ENCODE measurements at regions not wholly inside any gene's neighbourhood (a gene's known extent, or its start where the extent isn't known, plus 50 kb on each side); places are given as distances from the start of the nearest gene placed in this dataset.

- Histone ChIP-seq H3K36me3 (ENCODE audit: control insufficient read depth, insufficient read depth, low read length) (no peaks in the 10 kb centered on the region), H3K9me3 (ENCODE audit: control insufficient read depth, low read length) (no peaks in the 10 kb centered on the region), H2AFZ (no peak overlapping the region), H3K79me2 (no peaks in the 10 kb centered on the region), H3K4me2 (ENCODE audit: low read length) (no peak overlapping the region), H3K27me3 (ENCODE audit: control insufficient read depth, insufficient read depth, low read length) (no peaks in the 10 kb centered on the region), H3K4me3 (ENCODE audit: low read depth, low read length) (no peak overlapping the region), H3K27ac (no peak overlapping the region), H3K4me1 (no peaks in the 10 kb centered on the region), H3K9ac (no peak overlapping the region)
- no peak for TF ChIP-seq CTCF (IDR thresholded peaks at IDR 0.05)
Measured at GRCh38 chr3:154584974-154585373, 155.0 kb upstream of the GPR149 start.

GRCh38 chr3:154584041-154584440 lies 154.1 kb upstream of the GPR149 start:
- Histone ChIP-seq H2AFZ (no peak overlapping the region), H3K4me2 (ENCODE audit: low read length) (no peak overlapping the region), H3K79me2 (no peaks in the 10 kb centered on the region), H3K27ac (no peak overlapping the region), H3K9me3 (ENCODE audit: control insufficient read depth, low read length) (no peaks in the 10 kb centered on the region), H3K4me1 (no peaks in the 10 kb centered on the region), H3K9ac (no peak overlapping the region), H3K27me3 (ENCODE audit: control insufficient read depth, insufficient read depth, low read length) (no peaks in the 10 kb centered on the region), H3K4me3 (ENCODE audit: low read depth, low read length) (no peak overlapping the region), H3K36me3 (ENCODE audit: control insufficient read depth, insufficient read depth, low read length) (no peaks in the 10 kb centered on the region)
- TF ChIP-seq CTCF (IDR thresholded peaks at IDR 0.05), result no peak

GRCh38 chr3:154583086-154583634 lies 153.2 kb upstream of the GPR149 start:
- no peak for TF ChIP-seq CTCF (IDR thresholded peaks at IDR 0.05)

GRCh38 chr3:154582501-154582900 lies 152.5 kb upstream of the GPR149 start:
- Histone ChIP-seq H3K27ac (no peak overlapping the region), H3K27me3 (ENCODE audit: control insufficient read depth, insufficient read depth, low read length) (no peaks in the 10 kb centered on the region), H3K79me2 (no peaks in the 10 kb centered on the region), H3K4me2 (ENCODE audit: low read length) (no peak overlapping the region), H3K9ac (no peak overlapping the region), H3K4me1 (no peaks in the 10 kb centered on the region), H3K9me3 (ENCODE audit: control insufficient read depth, low read length) (no peaks in the 10 kb centered on the region), H3K4me3 (ENCODE audit: low read depth, low read length) (no peak overlapping the region), H3K36me3 (ENCODE audit: control insufficient read depth, insufficient read depth, low read length) (no peaks in the 10 kb centered on the region), H2AFZ (no peak overlapping the region)
- TF ChIP-seq CTCF (IDR thresholded peaks at IDR 0.05), result no peak

More at GRCh38 chr3:154583086-154583634, 153.2 kb upstream of the GPR149 start:
- Histone ChIP-seq H3K36me3 (ENCODE audit: control insufficient read depth, insufficient read depth, low read length) (no peaks in the 10 kb centered on the region), H3K27me3 (ENCODE audit: control insufficient read depth, insufficient read depth, low read length) (no peaks in the 10 kb centered on the region), H2AFZ (no peak overlapping the region), H3K27ac (no peak overlapping the region), H3K4me2 (ENCODE audit: low read length) (no peak overlapping the region), H3K4me3 (ENCODE audit: low read depth, low read length) (no peak overlapping the region), H3K79me2 (no peaks in the 10 kb centered on the region), H3K4me1 (no peaks in the 10 kb centered on the region), H3K9me3 (ENCODE audit: control insufficient read depth, low read length) (no peaks in the 10 kb centered on the region), H3K9ac (no peak overlapping the region)

GRCh38 chr3:154571553-154572226 lies 141.7 kb upstream of the GPR149 start:
- no peak overlapping the region for H3K27ac ChIP-seq
- no peaks in the 10 kb centered on the region for H3K27me3 ChIP-seq (ENCODE audit: control insufficient read depth, insufficient read depth, low read length)
- no peak overlapping the region for H3K9ac ChIP-seq
- H2AFZ ChIP-seq, result no peak overlapping the region
- no peaks in the 10 kb centered on the region for H3K36me3 ChIP-seq (ENCODE audit: control insufficient read depth, insufficient read depth, low read length)
- H3K9me3 ChIP-seq (ENCODE audit: control insufficient read depth, low read length), result no peaks in the 10 kb centered on the region
- H3K4me1 ChIP-seq, result no peaks in the 10 kb centered on the region
- no peak for TF ChIP-seq CTCF (IDR thresholded peaks at IDR 0.05)
- H3K4me2 ChIP-seq (ENCODE audit: low read length), result no peak overlapping the region
- H3K4me3 ChIP-seq (ENCODE audit: low read depth, low read length), result no peak overlapping the region
- no peaks in the 10 kb centered on the region for H3K79me2 ChIP-seq

Data from parathyroid adenoma (tissue), 2 donors.